ENCODE measurements at regions not wholly inside any gene's neighbourhood (a gene's known extent, or its start where the extent isn't known, plus 50 kb on each side); places are given as distances from the start of the nearest gene placed in this dataset.

DNA sequence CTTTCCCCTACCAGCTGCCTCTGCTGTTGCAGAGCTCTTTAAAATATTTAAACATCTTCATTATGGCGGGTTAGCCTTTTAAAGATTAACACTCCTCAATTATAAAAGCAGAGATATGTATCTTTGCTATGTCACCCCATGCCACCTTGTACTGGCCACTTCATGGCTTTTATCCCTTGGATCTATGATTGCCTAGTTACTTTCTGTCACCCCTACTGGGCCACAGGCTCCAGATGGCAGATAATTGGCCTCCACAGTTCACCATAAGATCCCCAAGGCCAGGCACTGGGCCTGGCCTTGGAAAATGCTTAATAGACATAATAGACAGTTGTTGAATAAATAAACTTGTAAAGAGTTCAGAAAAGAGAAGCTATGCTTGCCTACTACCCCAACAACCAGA is 142.0 kb upstream of the SHB start:
- no peak overlapping the region for H3K27ac ChIP-seq
- no peak for DNase-seq (ENCODE audit: low spot score)
- no peak for TF ChIP-seq CTCF (IDR thresholded peaks at IDR 0.05)
- H3K4me3 ChIP-seq: no peak overlapping the region

DNA sequence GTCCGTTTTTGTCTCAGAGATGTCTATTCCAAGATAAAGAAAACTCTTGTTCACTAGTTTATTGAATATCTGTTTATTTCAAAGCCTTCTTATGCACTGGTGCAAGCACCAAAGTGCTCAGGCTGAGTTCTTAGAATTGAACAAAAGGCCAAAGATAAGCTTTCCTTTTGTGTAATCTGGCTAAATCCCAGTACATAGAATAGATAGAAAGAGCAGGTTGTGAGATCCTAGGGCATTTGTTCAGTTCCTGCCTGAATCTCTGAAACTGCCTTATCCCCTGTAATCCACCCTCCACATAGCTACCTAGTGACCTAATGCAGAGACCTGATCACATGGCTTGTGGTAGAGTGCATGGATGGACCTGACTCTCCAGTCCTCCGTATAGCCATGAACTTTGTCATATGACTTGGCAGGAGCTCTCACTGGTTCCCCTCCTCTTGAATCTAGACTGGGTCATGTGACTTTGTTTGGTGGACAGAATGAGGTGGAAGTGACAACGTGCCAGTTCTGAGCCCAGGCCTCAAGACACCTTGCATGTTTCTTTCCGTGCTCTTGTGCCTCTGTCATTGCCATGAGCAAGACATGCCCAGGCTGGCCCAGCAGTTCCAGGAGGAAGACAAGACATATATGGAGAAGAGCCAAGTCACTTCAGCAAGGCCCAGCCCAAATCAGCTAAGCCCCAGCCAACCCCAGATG is 139.3 kb upstream of the SHB start:
- no peak for TF ChIP-seq CTCF (IDR thresholded peaks at IDR 0.05)

GRCh38 chr9:38207247-38207778 is 138.3 kb upstream of the SHB start:
- H3K4me3 ChIP-seq: no peak overlapping the region
- no peak for DNase-seq (ENCODE audit: low spot score)
- H3K27ac ChIP-seq: no peak overlapping the region
- TF ChIP-seq CTCF (IDR thresholded peaks at IDR 0.05): no peak

More for the DNA sequence above, 139.3 kb upstream of the SHB start:
- Histone ChIP-seq H3K27ac (no peak overlapping the region), H3K4me3 (no peak overlapping the region)
- no peak for DNase-seq (ENCODE audit: low spot score)

DNA sequence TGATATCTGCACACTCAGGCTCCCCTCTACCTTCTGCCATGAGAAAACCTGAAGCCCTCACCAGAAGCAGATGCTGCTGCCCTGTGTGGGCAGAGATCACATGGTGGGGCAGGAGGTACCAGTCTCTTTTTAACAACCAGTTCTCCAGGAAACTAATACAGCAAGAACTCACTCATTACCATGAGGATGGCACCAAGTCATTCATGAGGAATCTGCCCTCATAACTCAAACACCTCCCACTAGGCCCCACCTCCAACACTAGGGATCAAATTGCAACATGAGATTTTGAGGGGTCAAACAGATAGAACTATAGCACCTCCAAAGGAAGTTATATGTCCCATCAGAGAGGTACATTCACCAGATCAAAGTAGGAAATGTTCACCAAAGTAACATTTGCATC is 136.3 kb upstream of the SHB start:
- H3K4me3 ChIP-seq: no peak overlapping the region
- H3K27ac ChIP-seq: no peak overlapping the region
- no peak for DNase-seq (ENCODE audit: low spot score)

GRCh38 chr9:38202336-38202938 is 133.4 kb upstream of the SHB start:
- no peak for DNase-seq (ENCODE audit: low spot score)
- Histone ChIP-seq H3K27ac (no peak overlapping the region), H3K4me3 (no peak overlapping the region)
- TF ChIP-seq CTCF (IDR thresholded peaks at IDR 0.05): no peak

More for the DNA sequence above, 136.3 kb upstream of the SHB start:
- TF ChIP-seq CTCF (IDR thresholded peaks at IDR 0.05): no peak

GRCh38 chr9:38201844-38202243 is 132.8 kb upstream of the SHB start:
- Histone ChIP-seq H3K27ac (no peak overlapping the region), H3K4me3 (no peak overlapping the region)
- no peak for DNase-seq (ENCODE audit: low spot score)
- TF ChIP-seq CTCF (IDR thresholded peaks at IDR 0.05): no peak

- no peak for DNase-seq (ENCODE audit: low spot score)
- Histone ChIP-seq H3K27ac (no peak overlapping the region), H3K4me3 (no peak overlapping the region)
- no peak for TF ChIP-seq CTCF (IDR thresholded peaks at IDR 0.05)
These were observed 131.4 kb upstream of the SHB start for GRCh38 chr9:38200431-38200830.

Data from coronary artery (tissue), 2 donors.